ENCODE measurements at regions not wholly inside any gene's neighbourhood (a gene's known extent, or its start where the extent isn't known, plus 50 kb on each side); places are given as distances from the start of the nearest gene placed in this dataset.

GRCh38 chr3:139870000-139870675 lies 64.8 kb upstream of the CLSTN2 start:
- DNase-seq = no peak

GRCh38 chr3:139868773-139869172 lies 66.2 kb upstream of the CLSTN2 start:
- DNase-seq = no peak

- no peak for DNase-seq
These were observed 86.3 kb upstream of the CLSTN2 start for GRCh38 chr3:139848660-139849059.

- no peak for DNase-seq
These were observed 88.3 kb upstream of the CLSTN2 start for GRCh38 chr3:139846729-139847128.

GRCh38 chr3:139839659-139840058 lies 95.3 kb upstream of the CLSTN2 start:
- no peak for DNase-seq

DNA sequence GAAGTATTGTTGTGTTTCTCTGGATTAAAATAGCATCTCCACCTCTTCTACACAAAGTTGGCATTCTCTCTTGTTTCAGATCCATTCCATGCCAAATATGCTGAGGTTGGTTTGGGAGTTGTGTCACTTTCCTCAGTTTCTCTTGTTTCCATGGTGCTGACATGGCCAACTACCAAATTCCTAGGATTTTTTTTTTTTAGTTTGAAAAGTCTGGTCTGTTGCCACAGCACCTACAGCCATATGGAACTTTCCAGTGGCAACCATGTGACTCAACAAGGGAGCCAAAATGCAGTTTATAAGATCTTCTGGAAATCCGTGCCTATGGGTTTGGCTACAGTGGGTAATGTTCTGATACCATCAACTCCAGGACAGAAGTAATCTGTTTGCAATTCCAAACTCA lies 96.0 kb upstream of the CLSTN2 start:
- DNase-seq = no peak

DNA sequence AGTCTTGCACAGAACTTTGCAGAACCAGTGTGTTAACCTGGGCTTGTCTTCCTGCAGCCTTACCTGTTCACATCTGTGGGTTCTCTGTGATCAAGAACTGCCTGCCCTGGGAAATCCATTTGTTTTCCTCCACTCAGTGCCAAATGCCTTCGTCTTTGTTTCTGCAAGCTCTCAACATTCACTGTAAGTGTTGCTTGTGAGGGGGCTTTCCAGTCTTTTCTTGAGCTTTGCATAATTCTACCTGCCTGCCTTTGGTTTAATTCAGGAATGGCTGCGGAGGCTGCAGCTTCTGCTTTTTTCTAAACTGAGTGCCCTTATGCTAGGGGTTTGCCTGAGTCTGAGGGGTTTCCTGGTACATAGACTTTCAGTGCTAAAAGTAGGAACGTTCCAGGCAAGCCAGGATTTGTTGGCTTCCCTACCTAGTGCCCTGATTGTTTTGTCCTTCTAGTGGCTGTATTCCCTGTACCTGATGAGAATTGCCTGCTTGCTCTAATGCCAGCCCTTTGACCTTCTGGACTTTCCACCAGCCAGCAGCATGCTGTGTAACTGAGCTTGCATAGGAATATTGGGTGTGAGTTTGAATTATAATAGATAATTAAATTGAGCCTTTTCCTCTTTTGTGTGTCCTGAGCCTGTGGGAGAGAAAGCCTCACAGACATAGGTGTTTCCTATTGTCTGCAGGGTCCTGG lies 96.6 kb upstream of the CLSTN2 start:
- DNase-seq = no peak

GRCh38 chr3:139836698-139837464 lies 98.1 kb upstream of the CLSTN2 start:
- no peak for DNase-seq

- peak in 1 of 51 donors; percentile 9 for DNase-seq
These were observed 98.9 kb upstream of the CLSTN2 start for GRCh38 chr3:139835830-139836683.

DNA sequence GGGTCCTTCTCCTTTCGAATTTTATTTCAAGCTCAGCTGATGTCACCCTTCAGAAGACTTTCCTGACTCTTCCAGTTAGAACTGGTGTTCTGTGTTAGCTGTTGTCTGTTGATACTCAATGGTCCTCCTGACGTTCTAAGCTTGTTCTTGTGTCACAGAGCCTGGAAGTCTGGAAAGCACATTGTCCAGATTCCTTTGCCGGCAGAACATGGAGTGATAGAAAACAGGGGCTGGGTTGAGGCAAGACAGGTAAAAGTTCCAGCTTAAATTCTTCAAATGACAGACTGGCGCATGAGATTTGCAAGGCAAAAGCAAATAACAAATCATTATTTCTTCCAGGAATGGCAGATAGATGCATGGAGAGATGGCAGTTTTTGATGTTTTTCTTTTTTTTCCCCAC lies 102.0 kb upstream of the CLSTN2 start:
- DNase-seq = no peak

DNA sequence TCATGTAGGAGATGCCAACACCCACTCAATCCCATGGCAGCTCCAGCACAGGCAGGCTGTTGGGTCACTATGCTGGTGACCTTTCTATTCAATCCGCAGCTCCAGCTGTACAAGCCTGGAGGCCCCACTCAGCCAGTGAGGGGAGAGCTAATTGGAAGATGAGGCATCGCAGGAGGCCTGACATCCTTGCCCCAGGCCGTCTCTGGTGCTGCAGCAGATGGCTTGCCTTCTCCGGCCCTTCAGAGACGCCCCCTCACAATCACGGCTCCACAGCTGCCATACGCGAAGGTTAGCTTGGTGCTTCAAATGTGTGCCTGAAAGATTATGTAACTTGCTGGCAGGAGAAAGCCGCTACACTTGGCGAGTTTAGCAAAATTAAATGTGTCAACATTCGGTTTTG lies 104.2 kb upstream of the CLSTN2 start:
- DNase-seq = peak in 1 of 51 donors; percentile 18

GRCh38 chr3:139827833-139828232 lies 107.2 kb upstream of the CLSTN2 start:
- DNase-seq = no peak

DNA sequence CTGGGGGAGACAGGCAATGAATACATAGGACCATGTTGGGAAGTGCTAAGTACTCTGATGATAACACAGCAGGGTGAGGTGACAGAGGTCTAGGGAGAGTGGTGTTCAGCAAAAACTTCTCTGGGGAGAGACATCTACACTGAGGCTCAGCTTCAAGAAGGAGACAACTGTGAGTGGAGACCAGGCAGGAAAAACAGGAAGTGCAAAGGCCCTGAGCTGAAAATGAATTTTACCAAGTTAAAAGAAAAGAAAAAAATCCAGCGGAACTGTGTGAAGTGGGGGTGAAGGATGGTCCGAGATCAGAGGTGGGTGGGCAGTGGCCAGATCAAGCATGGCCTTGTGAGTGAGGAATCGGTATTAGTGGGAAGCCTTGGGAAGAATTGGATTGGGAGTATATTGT lies 110.1 kb upstream of the CLSTN2 start:
- DNase-seq = no peak

DNA sequence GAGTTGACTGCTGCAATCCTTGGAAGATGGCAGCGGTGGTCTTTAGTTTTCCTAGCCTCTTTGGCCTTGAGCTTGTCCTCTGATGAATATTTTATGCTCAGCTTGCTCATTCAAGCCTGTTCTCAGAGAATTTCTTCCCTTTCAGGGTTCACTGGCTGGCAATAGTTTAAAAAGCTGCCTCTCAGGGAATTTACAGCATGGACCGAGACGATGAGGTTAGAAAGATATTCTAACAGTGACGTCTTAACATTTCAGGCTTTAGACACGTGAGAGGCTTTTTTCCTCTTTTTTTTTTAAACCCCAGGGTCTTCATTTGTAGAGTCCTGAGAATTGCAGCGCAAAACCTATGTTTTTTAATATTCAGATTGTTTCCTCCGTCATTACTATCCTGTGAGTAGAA lies 120.3 kb upstream of the CLSTN2 start:
- DNase-seq = no peak

- no peak for DNase-seq
These were observed 123.7 kb upstream of the CLSTN2 start for GRCh38 chr3:139811331-139811730.

DNA sequence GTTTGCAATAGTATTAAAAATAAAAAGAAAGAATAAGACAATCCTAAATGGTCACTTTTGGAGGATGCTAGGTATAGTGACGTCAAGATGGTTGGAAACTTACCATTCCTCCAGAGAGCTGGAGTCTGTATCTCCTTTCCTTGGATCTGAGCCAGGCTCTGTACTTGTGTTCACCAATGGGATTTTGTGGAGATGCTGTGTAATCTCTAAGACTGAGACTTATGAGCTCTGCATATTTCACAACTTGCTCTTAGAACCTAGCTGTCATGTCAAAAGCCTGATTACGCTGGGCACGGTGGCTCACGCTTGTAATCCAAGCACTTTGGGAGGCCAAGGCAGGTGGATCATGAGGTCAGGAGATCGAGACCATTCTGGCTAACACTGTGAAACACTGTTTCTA lies 126.8 kb upstream of the CLSTN2 start:
- DNase-seq = no peak

DNA sequence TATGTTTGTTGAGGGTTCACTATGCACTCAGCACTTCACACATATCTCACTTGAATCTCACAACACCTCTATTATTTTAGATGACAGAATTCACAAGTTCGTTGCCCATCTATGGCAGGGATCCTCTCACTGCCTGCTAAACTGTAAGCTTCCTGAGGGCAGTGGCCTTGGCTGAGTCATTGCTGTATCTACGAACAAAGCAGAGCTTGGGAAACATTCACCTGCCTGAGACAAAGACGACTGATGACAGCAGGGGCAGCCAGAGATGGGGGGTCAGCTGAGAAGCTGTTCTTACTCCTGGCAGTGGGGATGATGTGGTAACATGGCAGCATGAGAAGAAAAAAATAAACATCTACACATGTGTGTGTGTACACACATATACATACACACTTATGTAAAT lies 125.5 kb upstream of the NMNAT3 start:
- DNase-seq = no peak

GRCh38 chr3:139797724-139798343 lies 120.1 kb upstream of the NMNAT3 start:
- DNase-seq = peak in 2 of 51 donors; percentile 6 to 8

DNA sequence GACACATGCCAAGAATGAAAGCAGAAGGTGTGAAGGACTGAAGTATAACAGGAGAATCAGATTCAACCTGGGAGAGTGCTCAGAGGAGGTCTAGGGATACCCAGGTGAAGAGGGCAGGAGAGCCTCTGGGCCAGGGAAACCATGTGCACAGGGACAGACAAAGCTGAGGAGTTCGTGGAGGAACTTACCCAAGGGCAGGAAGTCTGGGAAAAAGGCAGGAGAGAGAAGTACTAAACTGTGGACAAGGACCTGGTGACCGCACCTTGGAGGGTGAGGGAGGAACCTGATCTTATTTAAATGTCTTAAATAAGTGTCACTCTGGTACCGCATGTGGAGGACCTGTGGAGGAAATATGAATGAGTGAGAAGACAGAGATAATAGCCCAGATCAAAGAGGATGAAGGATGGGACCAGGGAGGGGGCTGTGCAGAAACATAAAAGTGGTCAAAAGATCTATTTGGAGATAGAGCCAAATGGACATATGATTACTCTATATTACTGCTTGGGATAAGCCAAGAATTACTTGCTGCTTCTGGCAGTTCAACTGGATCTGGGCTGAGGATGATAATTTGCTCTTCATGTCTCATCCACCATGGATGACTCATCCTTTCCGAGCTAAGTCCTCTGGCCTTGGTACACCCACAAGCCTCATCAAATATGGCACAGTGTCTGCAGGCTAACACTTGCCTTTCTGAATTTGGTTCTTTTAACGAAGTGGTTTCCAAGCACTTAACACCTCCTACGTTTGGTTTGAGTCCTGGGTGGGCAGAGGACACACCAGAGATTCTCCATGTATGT lies 116.9 kb upstream of the NMNAT3 start:
- no peak for DNase-seq

- DNase-seq = no peak
These were observed 115.6 kb upstream of the NMNAT3 start for GRCh38 chr3:139793408-139793807.

All from hypothalamus (tissue), 51 donors.